ENCODE measurements at regions not wholly inside any gene's neighbourhood (a gene's known extent, or its start where the extent isn't known, plus 50 kb on each side); places are given as distances from the start of the nearest gene placed in this dataset.

- TF ChIP-seq POLR2A (IDR thresholded peaks at IDR 0.05) (no peak), CTCF (IDR thresholded peaks at IDR 0.05) (no peak)
Observed at GRCh38 chr2:59082657-59083056, 841.5 kb upstream of the FANCL start.
